GM12872 (cell line): ENCODE measurements at regions not wholly inside any gene's neighbourhood (a gene's known extent, or its start where the extent isn't known, plus 50 kb on each side); places are given as distances from the start of the nearest gene placed in this dataset.

Experiments used
- TF ChIP-seq, protein P1 (sequence below): IDR thresholded peaks from 3 replicates; pipeline ENCODE4 v1.5.1; 2011; ENCODE audit warnings: low read depth, mild to moderate bottlenecking, low read length, moderate library complexity; ENCODE audit not compliant: insufficient read depth

DNA sequence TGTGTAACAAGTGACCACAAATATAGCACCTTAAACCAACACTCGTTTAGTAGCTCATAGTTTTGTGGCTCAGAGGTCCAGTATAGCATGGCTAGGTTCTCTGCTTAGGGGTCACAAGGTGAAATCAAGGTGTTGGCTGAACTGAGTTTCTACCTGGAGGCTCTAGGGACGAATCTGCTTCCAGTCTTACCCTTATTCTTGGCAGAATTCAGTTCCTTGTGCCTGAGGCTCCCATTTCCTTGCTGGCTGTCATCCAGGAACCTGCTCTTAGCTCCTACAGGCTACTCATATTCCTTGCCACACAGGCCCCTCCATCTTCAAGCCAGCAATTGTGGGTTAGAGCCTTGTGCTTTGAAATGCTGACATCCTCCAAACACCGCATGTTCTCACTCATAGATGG, 212.3 kb upstream of the CDH13 start:
- TF ChIP-seq, protein P1, sequence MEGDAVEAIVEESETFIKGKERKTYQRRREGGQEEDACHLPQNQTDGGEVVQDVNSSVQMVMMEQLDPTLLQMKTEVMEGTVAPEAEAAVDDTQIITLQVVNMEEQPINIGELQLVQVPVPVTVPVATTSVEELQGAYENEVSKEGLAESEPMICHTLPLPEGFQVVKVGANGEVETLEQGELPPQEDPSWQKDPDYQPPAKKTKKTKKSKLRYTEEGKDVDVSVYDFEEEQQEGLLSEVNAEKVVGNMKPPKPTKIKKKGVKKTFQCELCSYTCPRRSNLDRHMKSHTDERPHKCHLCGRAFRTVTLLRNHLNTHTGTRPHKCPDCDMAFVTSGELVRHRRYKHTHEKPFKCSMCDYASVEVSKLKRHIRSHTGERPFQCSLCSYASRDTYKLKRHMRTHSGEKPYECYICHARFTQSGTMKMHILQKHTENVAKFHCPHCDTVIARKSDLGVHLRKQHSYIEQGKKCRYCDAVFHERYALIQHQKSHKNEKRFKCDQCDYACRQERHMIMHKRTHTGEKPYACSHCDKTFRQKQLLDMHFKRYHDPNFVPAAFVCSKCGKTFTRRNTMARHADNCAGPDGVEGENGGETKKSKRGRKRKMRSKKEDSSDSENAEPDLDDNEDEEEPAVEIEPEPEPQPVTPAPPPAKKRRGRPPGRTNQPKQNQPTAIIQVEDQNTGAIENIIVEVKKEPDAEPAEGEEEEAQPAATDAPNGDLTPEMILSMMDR: no peak

DNA sequence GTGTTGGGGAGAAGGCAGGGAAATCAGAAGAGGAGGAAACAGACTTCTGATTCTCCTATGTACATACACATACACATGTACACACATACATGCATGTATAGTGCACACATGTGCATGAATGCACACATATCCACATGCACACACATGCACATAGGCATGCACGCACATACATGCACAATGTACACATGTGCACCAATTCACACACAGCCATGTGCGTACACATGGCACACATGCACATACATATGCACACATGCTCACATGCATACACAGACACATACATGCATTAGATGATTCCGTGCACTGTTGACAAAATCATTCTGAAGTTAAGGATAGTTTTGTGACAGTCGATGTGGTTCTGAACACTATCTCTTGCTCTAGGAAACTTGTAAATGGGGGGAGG, 214.0 kb upstream of the CDH13 start:
- TF ChIP-seq, protein P1: no peak

DNA sequence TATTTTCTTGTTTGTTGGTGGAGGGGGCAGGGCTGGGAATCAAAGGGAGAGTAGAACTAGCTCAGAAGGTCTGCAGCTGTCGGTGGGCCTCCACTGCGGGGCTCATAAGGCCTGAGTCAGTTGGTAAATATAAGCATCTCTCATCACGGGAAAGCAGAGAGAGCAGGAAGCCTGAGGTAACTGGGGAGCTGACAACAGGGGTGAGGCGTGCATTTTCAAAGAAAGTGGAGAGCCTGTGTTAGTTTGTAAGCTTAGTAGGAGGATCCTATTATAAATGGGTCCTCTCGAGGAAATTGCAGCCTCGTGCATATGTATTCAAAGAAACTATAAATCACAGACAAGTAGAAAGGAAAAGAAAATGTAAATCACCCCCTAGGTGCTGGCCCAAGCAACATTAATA, 221.0 kb upstream of the CDH13 start:
- TF ChIP-seq, protein P1: no peak

DNA sequence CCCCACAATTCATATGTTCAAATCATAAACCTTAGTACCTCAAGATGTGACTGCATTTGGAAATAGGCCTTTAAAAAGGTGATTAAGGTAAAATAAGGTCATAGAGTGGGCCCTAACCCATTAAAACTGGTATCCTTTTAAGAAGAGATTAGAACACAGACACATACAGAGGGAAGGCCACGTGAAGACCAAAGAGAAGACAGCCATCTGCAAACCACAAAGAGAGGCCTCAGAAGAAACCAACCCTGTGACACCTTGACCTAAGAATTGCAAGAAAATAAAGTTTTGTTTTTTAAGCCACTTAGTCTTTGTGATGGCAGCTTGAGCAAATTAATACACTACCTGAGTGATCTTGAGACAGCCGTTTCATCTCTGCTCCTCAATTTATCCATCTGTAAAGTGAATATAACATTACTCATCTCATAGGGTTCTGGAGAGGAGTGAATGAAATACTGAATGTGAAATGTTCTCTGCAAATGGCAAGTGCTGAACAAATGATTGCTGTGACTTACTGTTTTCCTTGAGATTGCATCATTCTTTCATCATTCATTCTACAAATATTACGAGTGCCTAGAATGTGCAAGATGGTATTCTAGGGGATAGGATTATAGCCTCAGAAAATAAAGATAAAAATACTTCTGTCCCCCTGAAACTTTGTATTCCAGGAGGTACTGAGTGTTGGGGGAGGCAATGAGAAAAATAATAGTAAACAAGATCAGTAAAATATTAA, 222.0 kb upstream of the CDH13 start:
- TF ChIP-seq, protein P1: no peak

DNA sequence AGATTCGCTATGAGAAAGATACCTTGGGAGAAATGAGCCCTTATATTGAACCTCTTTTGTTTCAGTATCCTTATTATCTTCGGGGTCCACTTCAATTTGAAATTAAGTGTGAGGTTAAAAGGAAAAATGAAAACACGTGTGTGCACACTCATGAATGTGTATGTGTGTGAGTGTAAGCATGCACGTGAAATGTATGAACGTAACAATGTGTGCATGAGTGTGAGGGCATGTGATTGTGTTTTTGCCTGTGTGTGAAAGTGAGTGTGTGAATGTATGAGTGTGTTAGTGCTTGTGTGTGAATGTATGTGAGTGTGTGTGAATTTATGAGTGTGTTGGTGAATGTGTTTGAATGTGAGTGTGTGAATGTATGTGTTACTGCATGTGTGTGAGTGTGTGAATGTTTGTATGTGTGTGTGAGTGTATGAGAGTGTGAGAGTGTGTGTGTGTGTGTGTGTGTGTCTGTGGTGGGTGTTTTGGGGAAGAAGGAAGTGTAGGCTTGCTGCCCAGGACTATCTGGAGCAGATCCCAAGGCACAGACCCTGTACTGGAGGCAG, 224.0 kb upstream of the CDH13 start:
- TF ChIP-seq, protein P1: no peak

DNA sequence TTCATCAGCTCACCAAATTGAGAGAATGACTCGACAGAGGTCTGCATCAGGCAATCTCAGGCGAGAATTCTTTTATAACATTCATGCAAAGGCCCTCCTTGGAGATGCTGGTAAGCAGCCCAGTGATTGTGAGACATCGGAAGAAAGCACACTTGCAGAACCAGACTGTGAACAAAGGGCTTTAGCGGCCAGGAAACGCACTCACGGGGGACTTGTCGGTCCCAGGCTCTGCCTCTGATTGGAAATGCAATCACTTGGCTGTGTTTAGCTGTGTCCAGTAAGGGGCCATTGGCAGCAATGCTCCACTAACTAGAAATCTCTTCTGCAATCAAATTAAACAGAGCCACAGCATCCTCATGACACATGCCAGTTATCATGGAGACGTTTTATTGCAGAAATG, 226.7 kb upstream of the CDH13 start:
- TF ChIP-seq, protein P1: no peak

DNA sequence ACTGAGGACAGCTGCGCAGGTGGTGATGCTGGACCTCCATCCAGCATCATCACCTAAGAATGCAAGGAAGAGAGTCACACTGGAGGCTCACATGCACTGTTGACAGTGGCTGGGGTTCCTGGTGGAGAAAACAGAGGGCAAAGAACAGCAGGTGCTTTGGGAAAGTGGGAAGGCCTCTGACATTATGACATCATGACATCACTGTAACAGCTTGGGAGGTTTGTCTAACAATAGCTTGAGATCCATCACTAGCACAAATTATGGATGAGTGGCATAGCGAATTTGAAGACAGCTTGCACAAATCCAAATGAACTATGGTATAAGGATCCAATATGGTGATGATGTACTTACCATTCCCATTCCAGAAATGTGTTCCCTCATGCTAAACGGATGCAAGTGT, 226.5 kb upstream of the MPHOSPH6 start:
- TF ChIP-seq, protein P1: no peak
